GM12878 (cell line): ENCODE measurements at regions not wholly inside any gene's neighbourhood (a gene's known extent, or its start where the extent isn't known, plus 50 kb on each side); places are given as distances from the start of the nearest gene placed in this dataset.

ENCODE experiments used
- ATF3 ChIP-seq: IDR thresholded peaks from 2 replicates; pipeline ENCODE4 v1.6.1; 2011; ENCODE audit warnings: low read depth, mild to moderate bottlenecking, low read length, moderate library complexity, borderline replicate concordance; ENCODE audit errors: extremely low read depth
- CTCF ChIP-seq, 3 experiments: IDR thresholded peaks in 2 of 3; conservative IDR thresholded peaks in 1 of 3; 2 replicates each; pipeline ENCODE4 v1.5.1; 2011; ENCODE audit warnings: low read depth in 3 of 3, low read length in 3 of 3, mild to moderate bottlenecking in 3 of 3, control low read depth in 2 of 3, moderate library complexity in 2 of 3, inconsistent platforms in 1 of 3, mixed read lengths in 1 of 3; ENCODE audit not compliant: control insufficient read depth in 2 of 3, insufficient read depth in 1 of 3; ENCODE audit errors: extremely low read depth in 1 of 3
- FOXM1 ChIP-seq: IDR thresholded peaks from 2 replicates; pipeline ENCODE4 v1.6.1; 2012; ENCODE audit warnings: low read depth, mild to moderate bottlenecking, inconsistent platforms, low read length, moderate library complexity
- GABPA ChIP-seq: IDR thresholded peaks from 2 replicates; pipeline ENCODE4 v1.6.1; 2014; ENCODE audit warnings: antibody characterized with exemption, low read depth, mild to moderate bottlenecking, inconsistent platforms
- GATAD2B ChIP-seq: fragments of 450-650 bp; conservative IDR thresholded peaks from 2 replicates; pipeline ENCODE4 v1.6.1; 2017; ENCODE audit warnings: low read depth, mild to moderate bottlenecking, moderate library complexity
- IRF4 ChIP-seq: IDR thresholded peaks from 2 replicates; pipeline ENCODE4 v1.6.1; 2011; ENCODE audit warnings: low read depth, low read length
- JUNB ChIP-seq: IDR thresholded peaks from 2 replicates; pipeline ENCODE4 v1.6.1; 2016; ENCODE audit warnings: antibody characterized with exemption, mild to moderate bottlenecking
- KDM1A ChIP-seq: fragments of 200-600 bp; sonication (generic); IDR thresholded peaks from 2 replicates; pipeline ENCODE4 v1.6.1; 2016; ENCODE audit warnings: borderline replicate concordance
- NFIC ChIP-seq: IDR thresholded peaks from 2 replicates; pipeline ENCODE4 v1.6.1; 2012; ENCODE audit warnings: low read depth, mild to moderate bottlenecking, inconsistent platforms, low read length, moderate library complexity
- POLR2A ChIP-seq: IDR thresholded peaks from 2 replicates; pipeline ENCODE4 v1.6.1; 2011; ENCODE audit warnings: low read depth, mild to moderate bottlenecking, low read length
- REST ChIP-seq: IDR thresholded peaks from 2 replicates; pipeline ENCODE4 v1.6.1; 2012; ENCODE audit warnings: mild to moderate bottlenecking, low read depth, low read length
- SREBF2 ChIP-seq: IDR thresholded peaks from 2 replicates; pipeline ENCODE4 v1.6.1; 2012; ENCODE audit warnings: mild to moderate bottlenecking, low read length
- STAT1 ChIP-seq: fragments of 450-650 bp; conservative IDR thresholded peaks from 2 replicates; pipeline ENCODE4 v1.6.1; 2014; ENCODE audit warnings: antibody characterized with exemption, mild to moderate bottlenecking

GRCh38 chr10:83153714-83154113, 985.6 kb upstream of the GHITM start:
- no peak for TF ChIP-seq NFIC
- no peak for TF ChIP-seq SREBF2
- TF ChIP-seq STAT1 = no peak
- TF ChIP-seq CTCF (IDR thresholded peaks at IDR 0.05 in 2 of 3, conservative IDR thresholded peaks at IDR 0.05 in 1 of 3; ENCODE audit: control insufficient read depth in 2 of 3, extremely low read depth in 1 of 3, insufficient read depth in 1 of 3, low read depth in 3 of 3, low read length in 3 of 3) = no peak
- TF ChIP-seq GABPA = no peak
- TF ChIP-seq JUNB = no peak
- no peak for TF ChIP-seq GATAD2B
- TF ChIP-seq KDM1A = no peak
- no peak for TF ChIP-seq POLR2A
- no peak for TF ChIP-seq ATF3
- TF ChIP-seq REST = no peak
- no peak for TF ChIP-seq IRF4
- TF ChIP-seq FOXM1 = no peak
